ENCODE measurements at regions not wholly inside any gene's neighbourhood (a gene's known extent, or its start where the extent isn't known, plus 50 kb on each side); places are given as distances from the start of the nearest gene placed in this dataset.

- ATAC-seq (no peak), DNase-seq (peak; percentile 60)
- H3K36me3 Mint-ChIP-seq (ENCODE audit: low read depth) = no peaks in the 10 kb centered on the region
- intact Hi-C loops (cut with DNase I, micrococcal nuclease) = loop anchor here in 1 of 2 experiments (5.0 kb wide), 1 partner anchor 200 kb away; no protein-coding TSS in a partner anchor
- H3K9me3 Mint-ChIP-seq (ENCODE audit: low read depth) = no peaks in the 10 kb centered on the region
- H3K27ac Mint-ChIP-seq = no peak overlapping the region
- no peak overlapping the region for H3K4me3 Mint-ChIP-seq
- H3K27me3 Mint-ChIP-seq = no peaks in the 10 kb centered on the region
- ChIA-PET CTCF (interaction anchor here (0.7 to 1.6 kb wide), 5 partner anchors 20 to 192 kb away, joined by 3 to 6 read pairs (median 3); no protein-coding TSS in a partner anchor), POLR2A (no interaction called here)
- H3K4me1 Mint-ChIP-seq = no peaks in the 10 kb centered on the region
Observed at GRCh38 chr14:86057018-86057667, 527.2 kb downstream of the FLRT2 start.

GRCh38 chr14:86055512-86056075, 525.6 kb downstream of the FLRT2 start:
- DNase-seq = no peak
- ChIA-PET POLR2A (no interaction called here), CTCF (interaction anchor here (0.6 to 1.6 kb wide), 4 partner anchors 20 to 333 kb away, joined by 3 to 7 read pairs (median 3); no protein-coding TSS in a partner anchor)
- H3K4me3 Mint-ChIP-seq = no peak overlapping the region
- H3K36me3 Mint-ChIP-seq (ENCODE audit: low read depth) = no peaks in the 10 kb centered on the region
- H3K27me3 Mint-ChIP-seq = no peaks in the 10 kb centered on the region
- H3K27ac Mint-ChIP-seq = no peak overlapping the region
- intact Hi-C loops (cut with DNase I, micrococcal nuclease) = loop anchor here in 1 of 2 experiments (5.0 kb wide), 1 partner anchor 198 kb away; no protein-coding TSS in a partner anchor
- no peaks in the 10 kb centered on the region for H3K4me1 Mint-ChIP-seq
- H3K9me3 Mint-ChIP-seq (ENCODE audit: low read depth) = no peaks in the 10 kb centered on the region
- peak; percentile 57 for ATAC-seq

GRCh38 chr14:86052868-86053267, 522.9 kb downstream of the FLRT2 start:
- peak; percentile 16 for ATAC-seq
- intact Hi-C loops (cut with DNase I, micrococcal nuclease) = no loop called here
- ChIA-PET CTCF (no interaction called here), POLR2A (no interaction called here)
- H3K36me3 Mint-ChIP-seq (ENCODE audit: low read depth) = no peaks in the 10 kb centered on the region
- no peak overlapping the region for H3K27ac Mint-ChIP-seq
- no peak overlapping the region for H3K4me3 Mint-ChIP-seq
- H3K27me3 Mint-ChIP-seq = no peaks in the 10 kb centered on the region
- H3K4me1 Mint-ChIP-seq = no peaks in the 10 kb centered on the region
- no peaks in the 10 kb centered on the region for H3K9me3 Mint-ChIP-seq (ENCODE audit: low read depth)
- no peak for DNase-seq

- DNase-seq (no peak), ATAC-seq (no peak)
- POLR2A ChIA-PET = no interaction called here
- Mint-ChIP-seq H3K9me3 (ENCODE audit: low read depth) (no peaks in the 10 kb centered on the region), H3K4me1 (no peaks in the 10 kb centered on the region), H3K36me3 (ENCODE audit: low read depth) (no peaks in the 10 kb centered on the region), H3K27ac (no peak overlapping the region), H3K27me3 (no peaks in the 10 kb centered on the region), H3K4me3 (no peak overlapping the region)
- intact Hi-C loops (cut with DNase I, micrococcal nuclease) = no loop called here
- CTCF ChIA-PET = no interaction called here
Observed at GRCh38 chr14:86050757-86051156, 520.8 kb downstream of the FLRT2 start.

- peak; percentile 12 for ATAC-seq
- POLR2A ChIA-PET = no interaction called here
- Mint-ChIP-seq H3K4me1 (no peaks in the 10 kb centered on the region), H3K27me3 (no peaks in the 10 kb centered on the region), H3K36me3 (ENCODE audit: low read depth) (no peaks in the 10 kb centered on the region), H3K9me3 (ENCODE audit: low read depth) (no peaks in the 10 kb centered on the region), H3K4me3 (no peak overlapping the region), H3K27ac (no peak overlapping the region)
- intact Hi-C loops (cut with DNase I, micrococcal nuclease) = no loop called here
- DNase-seq = no peak
- CTCF ChIA-PET = interaction anchor here (0.9 kb wide), 1 partner anchor 17 kb away, joined by 3 read pairs; no protein-coding TSS in a partner anchor
Observed at GRCh38 chr14:86050072-86050683, 520.2 kb downstream of the FLRT2 start.

- POLR2A ChIA-PET = no interaction called here
Observed at GRCh38 chr14:86039176-86039575, 509.2 kb downstream of the FLRT2 start.

GRCh38 chr14:86038387-86039042, 508.6 kb downstream of the FLRT2 start:
- Mint-ChIP-seq H3K9me3 (ENCODE audit: low read depth) (peaks cover 4% of the 10 kb centered on the region), H3K4me3 (no peak overlapping the region), H3K4me1 (no peaks in the 10 kb centered on the region), H3K36me3 (ENCODE audit: low read depth) (peaks cover 4% of the 10 kb centered on the region), H3K27ac (no peak overlapping the region), H3K27me3 (no peaks in the 10 kb centered on the region)
- peak; percentile 83 for ATAC-seq
- CTCF ChIA-PET = interaction anchor here (0.7 to 1.6 kb wide), 4 partner anchors 11 to 483 kb away, joined by 3 to 4 read pairs (median 4); no protein-coding TSS in a partner anchor
- POLR2A ChIA-PET = no interaction called here
- peak; percentile 65 for DNase-seq
- intact Hi-C loops (cut with DNase I, micrococcal nuclease) = loop anchor here in 1 of 2 experiments (5.0 kb wide), 1 partner anchor 181 kb away; no protein-coding TSS in a partner anchor

More at GRCh38 chr14:86039176-86039575, 509.2 kb downstream of the FLRT2 start:
- Mint-ChIP-seq H3K36me3 (ENCODE audit: low read depth) (peaks cover 4% of the 10 kb centered on the region), H3K9me3 (ENCODE audit: low read depth) (peaks cover 4% of the 10 kb centered on the region), H3K4me1 (no peaks in the 10 kb centered on the region), H3K4me3 (no peak overlapping the region), H3K27ac (no peak overlapping the region), H3K27me3 (no peaks in the 10 kb centered on the region)
- ATAC-seq (no peak), DNase-seq (no peak)
- CTCF ChIA-PET = interaction anchor here (1.6 kb wide), 1 partner anchor 15 kb away, joined by 3 read pairs; no protein-coding TSS in a partner anchor
- intact Hi-C loops (cut with DNase I, micrococcal nuclease) = loop anchor here in 1 of 2 experiments (5.0 kb wide), 1 partner anchor 182 kb away; no protein-coding TSS in a partner anchor

GRCh38 chr14:86035882-86036281, 505.9 kb downstream of the FLRT2 start:
- CTCF ChIA-PET = interaction anchor here (1.2 to 2.6 kb wide), 3 partner anchors 9 to 20 kb away, joined by 3 to 7 read pairs (median 4); no protein-coding TSS in a partner anchor
- POLR2A ChIA-PET = no interaction called here
- Mint-ChIP-seq H3K9me3 (ENCODE audit: low read depth) (no peaks in the 10 kb centered on the region), H3K27ac (no peak overlapping the region), H3K36me3 (ENCODE audit: low read depth) (no peaks in the 10 kb centered on the region), H3K27me3 (no peaks in the 10 kb centered on the region), H3K4me1 (peaks cover 10% of the 10 kb centered on the region), H3K4me3 (no peak overlapping the region)
- intact Hi-C loops (cut with DNase I, micrococcal nuclease) = loop anchor here in 1 of 2 experiments (5.0 kb wide), 1 partner anchor 179 kb away; no protein-coding TSS in a partner anchor
- DNase-seq = peak; percentile 30
- peak; percentile 47 for ATAC-seq

- Mint-ChIP-seq H3K9me3 (ENCODE audit: low read depth) (peaks cover 16% of the 10 kb centered on the region), H3K4me1 (peaks cover 12% of the 10 kb centered on the region), H3K27me3 (no peaks in the 10 kb centered on the region), H3K4me3 (no peak overlapping the region), H3K27ac (no peak overlapping the region), H3K36me3 (ENCODE audit: low read depth) (no peaks in the 10 kb centered on the region)
- no peak for ATAC-seq
- no peak for DNase-seq
- ChIA-PET POLR2A (no interaction called here), CTCF (interaction anchor here (0.6 kb wide), 1 partner anchor 11 kb away, joined by 3 read pairs; no protein-coding TSS in a partner anchor)
- intact Hi-C loops (cut with DNase I, micrococcal nuclease) = no loop called here
Observed at GRCh38 chr14:86027990-86028389, 498.0 kb downstream of the FLRT2 start.

- H3K9me3 Mint-ChIP-seq (ENCODE audit: low read depth) = peaks cover 16% of the 10 kb centered on the region
- H3K27me3 Mint-ChIP-seq = no peaks in the 10 kb centered on the region
- H3K36me3 Mint-ChIP-seq (ENCODE audit: low read depth) = peaks cover 2% of the 10 kb centered on the region
Observed at GRCh38 chr14:86027144-86027543, 497.2 kb downstream of the FLRT2 start.

GRCh38 chr14:86022031-86022629, 492.2 kb downstream of the FLRT2 start:
- H3K4me1 Mint-ChIP-seq = no peaks in the 10 kb centered on the region
- intact Hi-C loops (cut with DNase I, micrococcal nuclease) = no loop called here
- no peak overlapping the region for H3K27ac Mint-ChIP-seq
- no peak for ATAC-seq
- H3K4me3 Mint-ChIP-seq = no peak overlapping the region
- no peak for DNase-seq
- CTCF ChIA-PET = no interaction called here
- H3K9me3 Mint-ChIP-seq (ENCODE audit: low read depth) = peaks cover 18% of the 10 kb centered on the region
- no peaks in the 10 kb centered on the region for H3K27me3 Mint-ChIP-seq
- POLR2A ChIA-PET = no interaction called here
- peaks cover 2% of the 10 kb centered on the region for H3K36me3 Mint-ChIP-seq (ENCODE audit: low read depth)

More at GRCh38 chr14:86027144-86027543, 497.2 kb downstream of the FLRT2 start:
- intact Hi-C loops (cut with DNase I, micrococcal nuclease) = no loop called here
- DNase-seq (no peak), ATAC-seq (no peak)
- ChIA-PET CTCF (interaction anchor here (1.4 kb wide), 1 partner anchor 9 kb away, joined by 4 read pairs; no protein-coding TSS in a partner anchor), POLR2A (no interaction called here)
- Mint-ChIP-seq H3K4me1 (peaks cover 11% of the 10 kb centered on the region), H3K27ac (no peak overlapping the region), H3K4me3 (no peak overlapping the region)
